Parathyroid adenoma (tissue), 2 donors: ENCODE measurements at regions not wholly inside any gene's neighbourhood (a gene's known extent, or its start where the extent isn't known, plus 50 kb on each side); places are given as distances from the start of the nearest gene placed in this dataset.

ENCODE experiments used
- H2AFZ ChIP-seq: fragments of 300-600 bp; sonication (generic); one replicate; pipeline ENCODE4 v1.7.0; 2017; ENCODE audit warnings: antibody characterized with exemption, mild to moderate bottlenecking
- H3K27ac ChIP-seq: fragments of 300-600 bp; sonication (generic); one replicate; pipeline ENCODE4 v1.7.0; 2017
- H3K27me3 ChIP-seq: fragments of 300-600 bp; sonication (generic); one replicate; pipeline ENCODE4 v1.7.0; 2017; ENCODE audit warnings: low read length; ENCODE audit not compliant: control insufficient read depth, insufficient read depth
- H3K36me3 ChIP-seq: fragments of 300-600 bp; sonication (generic); one replicate; pipeline ENCODE4 v1.7.0; 2017; ENCODE audit warnings: low read length; ENCODE audit not compliant: control insufficient read depth, insufficient read depth
- H3K4me1 ChIP-seq: fragments of 300-600 bp; sonication (generic); one replicate; pipeline ENCODE4 v1.7.0; 2017; ENCODE audit warnings: control low read depth
- H3K4me2 ChIP-seq: fragments of 300-600 bp; sonication (generic); one replicate; pipeline ENCODE4 v1.7.0; 2017; ENCODE audit warnings: low read length
- H3K4me3 ChIP-seq: fragments of 300-600 bp; sonication (generic); one replicate; pipeline ENCODE4 v1.7.0; 2017; ENCODE audit warnings: low read depth, low read length
- H3K79me2 ChIP-seq: fragments of 300-600 bp; sonication (generic); one replicate; pipeline ENCODE4 v1.7.0; 2017; ENCODE audit warnings: control low read depth
- H3K9ac ChIP-seq: fragments of 300-600 bp; sonication (generic); one replicate; pipeline ENCODE4 v1.7.0; 2017; ENCODE audit warnings: mild to moderate bottlenecking
- H3K9me3 ChIP-seq: fragments of 300-600 bp; sonication (generic); one replicate; pipeline ENCODE4 v1.7.0; 2017; ENCODE audit warnings: low read length; ENCODE audit not compliant: control insufficient read depth
- TF ChIP-seq, protein P1 (sequence below): fragments of 300-600 bp; sonication (generic); IDR thresholded peaks from one replicate; pipeline ENCODE4 v1.7.0; 2017; ENCODE audit warnings: antibody characterized with exemption, mild to moderate bottlenecking
- donor health status: primary hyperparathyroidism.

DNA sequence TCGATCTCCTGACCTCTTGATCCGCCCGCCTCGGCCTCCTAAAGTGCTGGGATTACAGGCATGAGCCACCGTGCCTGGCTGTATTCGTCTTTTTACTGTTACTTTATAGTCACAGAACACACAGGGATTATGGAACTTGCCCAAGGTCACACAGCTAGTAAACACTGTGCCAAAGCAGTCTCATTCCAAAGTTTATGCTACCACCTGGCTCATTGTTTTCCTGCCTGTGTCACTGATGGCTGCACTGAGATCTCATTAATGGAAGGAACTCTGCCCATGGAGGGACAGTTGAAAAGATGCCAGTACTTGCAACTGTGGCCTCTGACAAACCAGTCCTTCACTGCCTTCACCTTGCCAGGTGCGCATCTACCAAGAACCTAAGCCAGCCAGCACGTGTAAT lies 517.7 kb downstream of the BCOR start:
- no peaks in the 10 kb centered on the region for H3K27me3 ChIP-seq

DNA sequence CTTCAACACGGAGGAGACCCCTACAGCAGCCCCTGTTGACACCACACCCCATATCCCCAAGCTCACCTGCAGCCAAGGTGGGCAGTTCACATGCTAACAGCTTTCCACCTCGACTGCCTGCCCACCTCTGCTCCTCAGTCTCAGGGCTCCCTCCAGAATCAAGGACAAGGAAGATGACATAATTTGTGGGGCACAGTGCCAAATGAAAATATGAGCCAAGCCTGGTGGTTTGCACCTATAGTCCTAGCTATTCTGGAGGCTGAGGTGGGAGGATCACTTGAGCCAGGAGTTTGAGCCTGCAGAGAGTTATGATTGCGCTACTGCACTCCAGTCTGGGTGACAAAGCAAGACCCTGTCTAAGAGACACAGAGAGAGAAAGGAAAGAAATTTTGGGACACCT lies 516.3 kb downstream of the BCOR start:
- Histone ChIP-seq H3K9ac (no peak overlapping the region), H3K4me1 (no peaks in the 10 kb centered on the region), H3K27me3 (no peaks in the 10 kb centered on the region), H2AFZ (no peak overlapping the region), H3K36me3 (no peaks in the 10 kb centered on the region), H3K4me2 (no peak overlapping the region), H3K27ac (no peak overlapping the region), H3K4me3 (no peak overlapping the region), H3K79me2 (no peaks in the 10 kb centered on the region), H3K9me3 (no peaks in the 10 kb centered on the region)
- TF ChIP-seq, protein P1, sequence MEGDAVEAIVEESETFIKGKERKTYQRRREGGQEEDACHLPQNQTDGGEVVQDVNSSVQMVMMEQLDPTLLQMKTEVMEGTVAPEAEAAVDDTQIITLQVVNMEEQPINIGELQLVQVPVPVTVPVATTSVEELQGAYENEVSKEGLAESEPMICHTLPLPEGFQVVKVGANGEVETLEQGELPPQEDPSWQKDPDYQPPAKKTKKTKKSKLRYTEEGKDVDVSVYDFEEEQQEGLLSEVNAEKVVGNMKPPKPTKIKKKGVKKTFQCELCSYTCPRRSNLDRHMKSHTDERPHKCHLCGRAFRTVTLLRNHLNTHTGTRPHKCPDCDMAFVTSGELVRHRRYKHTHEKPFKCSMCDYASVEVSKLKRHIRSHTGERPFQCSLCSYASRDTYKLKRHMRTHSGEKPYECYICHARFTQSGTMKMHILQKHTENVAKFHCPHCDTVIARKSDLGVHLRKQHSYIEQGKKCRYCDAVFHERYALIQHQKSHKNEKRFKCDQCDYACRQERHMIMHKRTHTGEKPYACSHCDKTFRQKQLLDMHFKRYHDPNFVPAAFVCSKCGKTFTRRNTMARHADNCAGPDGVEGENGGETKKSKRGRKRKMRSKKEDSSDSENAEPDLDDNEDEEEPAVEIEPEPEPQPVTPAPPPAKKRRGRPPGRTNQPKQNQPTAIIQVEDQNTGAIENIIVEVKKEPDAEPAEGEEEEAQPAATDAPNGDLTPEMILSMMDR: no peak

More for the DNA sequence above, 517.7 kb downstream of the BCOR start:
- H3K4me2 ChIP-seq: no peak overlapping the region
- H2AFZ ChIP-seq: no peak overlapping the region
- TF ChIP-seq, protein P1: no peak
- H3K36me3 ChIP-seq: no peaks in the 10 kb centered on the region
- H3K27ac ChIP-seq: no peak overlapping the region
- no peaks in the 10 kb centered on the region for H3K79me2 ChIP-seq
- H3K4me1 ChIP-seq: no peaks in the 10 kb centered on the region
- no peak overlapping the region for H3K4me3 ChIP-seq
- no peak overlapping the region for H3K9ac ChIP-seq
- no peaks in the 10 kb centered on the region for H3K9me3 ChIP-seq

DNA sequence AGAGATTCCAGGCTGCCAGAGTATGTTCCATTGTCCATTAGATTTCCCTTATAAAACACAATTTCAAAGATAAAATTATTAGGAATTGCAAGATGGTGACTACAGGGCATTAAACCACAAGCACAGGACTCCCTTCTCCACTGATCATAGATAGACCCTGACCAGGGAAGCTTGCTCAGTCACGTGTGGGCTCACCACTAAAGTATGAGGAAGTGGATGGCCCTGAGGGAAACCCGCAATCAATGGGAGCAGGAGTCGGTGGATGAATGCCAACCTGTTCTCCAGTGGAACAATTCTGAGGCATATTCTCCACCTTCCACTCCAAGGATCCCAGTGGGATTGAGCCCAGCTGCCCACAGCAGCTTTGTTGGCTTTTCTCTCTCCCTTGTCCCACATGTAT lies 515.7 kb downstream of the BCOR start:
- Histone ChIP-seq H3K4me1 (no peaks in the 10 kb centered on the region), H3K79me2 (no peaks in the 10 kb centered on the region), H3K9ac (no peak overlapping the region), H3K27me3 (no peaks in the 10 kb centered on the region), H3K9me3 (no peaks in the 10 kb centered on the region), H3K4me2 (no peak overlapping the region), H3K36me3 (no peaks in the 10 kb centered on the region), H3K4me3 (no peak overlapping the region), H3K27ac (no peak overlapping the region), H2AFZ (no peak overlapping the region)
- TF ChIP-seq, protein P1: no peak

DNA sequence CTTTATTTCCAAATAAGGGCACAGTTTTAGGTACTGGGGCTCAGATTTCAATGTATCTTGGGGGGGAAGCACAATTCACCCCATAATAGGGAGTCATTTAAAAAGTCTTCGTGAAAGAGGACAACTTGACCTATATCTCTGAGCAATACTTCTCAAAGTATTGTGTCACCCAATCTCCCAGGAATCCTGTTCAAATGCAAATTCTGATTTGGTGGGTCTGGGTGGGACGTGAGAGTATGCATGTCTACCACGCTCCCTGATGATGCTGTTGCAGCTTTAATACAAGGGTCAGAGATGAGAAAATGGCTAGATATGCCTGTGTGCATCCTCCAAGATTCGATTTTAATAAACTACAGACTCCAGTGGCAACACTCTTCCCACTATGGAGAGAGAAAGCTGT lies 514.8 kb downstream of the BCOR start:
- Histone ChIP-seq H3K9ac (no peak overlapping the region), H3K4me2 (no peak overlapping the region)

DNA sequence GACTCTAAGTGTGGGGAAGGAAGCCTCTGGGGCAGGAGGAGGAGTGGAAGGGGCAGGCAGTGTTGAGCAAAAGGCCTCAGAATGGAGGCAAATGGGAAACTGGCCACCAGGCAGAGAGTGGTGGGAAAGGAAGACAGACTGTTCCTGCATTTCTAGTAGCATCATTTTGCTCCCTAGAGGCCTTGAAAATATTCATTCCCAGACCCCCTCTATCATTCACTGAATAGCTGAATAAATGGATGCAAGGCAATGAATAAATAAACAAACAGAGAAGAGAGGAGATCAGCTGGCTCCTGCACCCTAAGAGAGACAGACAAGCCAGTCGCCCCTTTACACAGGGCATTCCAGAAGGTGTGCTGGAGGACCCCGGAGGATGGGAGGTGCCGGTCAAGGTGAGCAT lies 511.9 kb downstream of the BCOR start:
- no peaks in the 10 kb centered on the region for H3K36me3 ChIP-seq
- TF ChIP-seq, protein P1: no peak
- H2AFZ ChIP-seq: no peak overlapping the region
- no peak overlapping the region for H3K9ac ChIP-seq
- no peak overlapping the region for H3K27ac ChIP-seq
- no peaks in the 10 kb centered on the region for H3K27me3 ChIP-seq
- no peaks in the 10 kb centered on the region for H3K9me3 ChIP-seq
- no peaks in the 10 kb centered on the region for H3K79me2 ChIP-seq
- no peak overlapping the region for H3K4me2 ChIP-seq
- H3K4me3 ChIP-seq: no peak overlapping the region
- H3K4me1 ChIP-seq: no peaks in the 10 kb centered on the region

More for the DNA sequence above, 514.8 kb downstream of the BCOR start:
- Histone ChIP-seq H2AFZ (no peak overlapping the region), H3K27ac (no peak overlapping the region), H3K27me3 (no peaks in the 10 kb centered on the region), H3K4me3 (no peak overlapping the region), H3K36me3 (no peaks in the 10 kb centered on the region), H3K4me1 (no peaks in the 10 kb centered on the region), H3K79me2 (no peaks in the 10 kb centered on the region), H3K9me3 (no peaks in the 10 kb centered on the region)
- TF ChIP-seq, protein P1: no peak
